Natural killer cell (primary cell): ENCODE measurements at regions not wholly inside any gene's neighbourhood (a gene's known extent, or its start where the extent isn't known, plus 50 kb on each side); places are given as distances from the start of the nearest gene placed in this dataset.

Experiments
- ATAC-seq, 3 donors: fragments of 150-1000 bp in 2 of 3; fragments of 200-7000 bp in 1 of 3; cut with Tn5 transposase; 1 replicate in 1 of 3; 2 replicates in 2 of 3; pipeline ENCODE4 v1.10.0; 2021; ENCODE audit warnings: mild to moderate bottlenecking in 2 of 3, moderate library complexity in 2 of 3
- DNase-seq, 2 donors: peaks; one replicate each; pipeline versions ENCODE4 v3.0.0 to v3.0.0-alpha.2; 2013 to 2021; ENCODE audit warnings: mixed read lengths in 1 of 2
- H3K27ac ChIP-seq: one replicate; pipeline ENCODE4 v1.5.1; 2013; ENCODE audit warnings: mild to moderate bottlenecking, low read length
- H3K27me3 ChIP-seq: one replicate; pipeline ENCODE4 v1.6.1; 2013; ENCODE audit warnings: low read length; ENCODE audit not compliant: control insufficient read depth, insufficient read depth
- H3K36me3 ChIP-seq: one replicate; pipeline ENCODE4 v1.6.1; 2013; ENCODE audit warnings: low read length; ENCODE audit not compliant: control insufficient read depth, insufficient read depth
- H3K4me1 ChIP-seq: one replicate; pipeline ENCODE4 v1.6.1; 2013; ENCODE audit warnings: low read length; ENCODE audit not compliant: control insufficient read depth, insufficient read depth
- H3K4me3 ChIP-seq: one replicate; pipeline ENCODE4 v1.5.1; 2013; ENCODE audit warnings: low read length
- H3K9me3 ChIP-seq: one replicate; pipeline ENCODE4 v1.6.1; 2013; ENCODE audit warnings: low read length; ENCODE audit not compliant: control insufficient read depth, insufficient read depth
- H3K27ac Mint-ChIP-seq, 2 donors: one replicate each; pipeline ENCODE4 v1.8.0; 2022; ENCODE audit warnings: mild to moderate bottlenecking in 2 of 2, mixed read lengths in 2 of 2, moderate library complexity in 1 of 2
- H3K27me3 Mint-ChIP-seq, 2 donors: one replicate each; pipeline ENCODE4 v1.8.0; 2022; ENCODE audit warnings: low read depth in 2 of 2, mixed read lengths in 2 of 2
- H3K36me3 Mint-ChIP-seq: one replicate; pipeline ENCODE4 v1.8.0; 2022; ENCODE audit warnings: mixed read lengths
- H3K4me1 Mint-ChIP-seq, 2 donors: one replicate each; pipeline ENCODE4 v1.8.0; 2022; ENCODE audit warnings: mixed read lengths in 2 of 2
- H3K4me3 Mint-ChIP-seq: one replicate; pipeline ENCODE4 v1.8.0; 2022; ENCODE audit warnings: mild to moderate bottlenecking, moderate library complexity, mixed read lengths
- H3K9me3 Mint-ChIP-seq, 2 donors: one replicate each; pipeline ENCODE4 v1.8.0; 2022; ENCODE audit warnings: mixed read lengths in 2 of 2
- CTCF ChIP-seq: fragments of 200-600 bp; IDR thresholded peaks from one replicate; pipeline ENCODE4 v1.8.0; 2022; ENCODE audit warnings: antibody characterized with exemption
- WGBS: methylation state at CpG from one replicate; pipeline ENCODE4 v1.1.7; 2013; ENCODE audit warnings: missing lambda C conversion rate; ENCODE audit not compliant: insufficient coverage; 5-methylcytosine and 5-hydroxymethylcytosine counted together
- intact Hi-C: fragments of 100-400 bp; cut with micrococcal nuclease; formaldehyde crosslinking; loops from one replicate; pipeline ENCODE4 v1.14.2; 2022

GRCh38 chr12:25025951-25026490, 77.1 kb upstream of the BCAT1 start:
- H3K36me3 ChIP-seq, result no peaks in the 10 kb centered on the region
- no peaks in the 10 kb centered on the region for H3K4me1 Mint-ChIP-seq
- H3K4me3 Mint-ChIP-seq, result no peak overlapping the region
- no peaks in the 10 kb centered on the region for H3K36me3 Mint-ChIP-seq
- TF ChIP-seq CTCF, result no peak
- H3K27me3 ChIP-seq, result no peaks in the 10 kb centered on the region
- H3K4me1 ChIP-seq, result no peaks in the 10 kb centered on the region
- DNase-seq, result no peak
- H3K27ac ChIP-seq, result no peak overlapping the region
- ATAC-seq, result no peak
- H3K4me3 ChIP-seq, result no peak overlapping the region
- 100% methylated on average over 1 of the region's 1 CpG for WGBS
- no peaks in the 10 kb centered on the region for H3K9me3 ChIP-seq
- intact Hi-C loops, result no loop called here
- H3K27ac Mint-ChIP-seq, result no peak overlapping the region
- H3K27me3 Mint-ChIP-seq, result no peaks in the 10 kb centered on the region
- no peaks in the 10 kb centered on the region for H3K9me3 Mint-ChIP-seq

GRCh38 chr12:25025260-25025659, 76.4 kb upstream of the BCAT1 start:
- Histone ChIP-seq H3K4me3 (no peak overlapping the region), H3K36me3 (no peaks in the 10 kb centered on the region), H3K27me3 (no peaks in the 10 kb centered on the region), H3K9me3 (no peaks in the 10 kb centered on the region), H3K27ac (no peak overlapping the region), H3K4me1 (no peaks in the 10 kb centered on the region)
- H3K4me1 Mint-ChIP-seq, result no peaks in the 10 kb centered on the region
- no peaks in the 10 kb centered on the region for H3K36me3 Mint-ChIP-seq
- DNase-seq (no peak), ATAC-seq (no peak)
- intact Hi-C loops, result no loop called here
- TF ChIP-seq CTCF, result no peak
- no peaks in the 10 kb centered on the region for H3K27me3 Mint-ChIP-seq
- 87% methylated on average over 3 of the region's 4 CpGs for WGBS
- H3K27ac Mint-ChIP-seq, result no peak overlapping the region
- no peaks in the 10 kb centered on the region for H3K9me3 Mint-ChIP-seq
- H3K4me3 Mint-ChIP-seq, result no peak overlapping the region

- H3K4me3 Mint-ChIP-seq, result no peak overlapping the region
- Histone ChIP-seq H3K4me1 (no peaks in the 10 kb centered on the region), H3K27ac (no peak overlapping the region), H3K9me3 (peaks cover 9% of the 10 kb centered on the region), H3K36me3 (no peaks in the 10 kb centered on the region), H3K27me3 (no peaks in the 10 kb centered on the region), H3K4me3 (no peak overlapping the region)
- no peak for TF ChIP-seq CTCF
- no peaks in the 10 kb centered on the region for H3K9me3 Mint-ChIP-seq
- ATAC-seq, result no peak
- DNase-seq, result no peak
- intact Hi-C loops, result no loop called here
- peaks cover 0 to 3% of the 10 kb centered on the region in 2 donors for H3K27me3 Mint-ChIP-seq
- no peak overlapping the region for H3K27ac Mint-ChIP-seq
- no peaks in the 10 kb centered on the region for H3K36me3 Mint-ChIP-seq
- no CpG with 5 or more reads among the region's 4 CpGs for WGBS
- no peaks in the 10 kb centered on the region for H3K4me1 Mint-ChIP-seq
Observed at GRCh38 chr12:25023808-25024207, 74.9 kb upstream of the BCAT1 start.

- H3K4me3 Mint-ChIP-seq, result no peak overlapping the region
- TF ChIP-seq CTCF, result no peak
- Histone ChIP-seq H3K4me1 (no peaks in the 10 kb centered on the region), H3K9me3 (peaks cover 9% of the 10 kb centered on the region), H3K36me3 (no peaks in the 10 kb centered on the region), H3K4me3 (no peak overlapping the region), H3K27me3 (no peaks in the 10 kb centered on the region), H3K27ac (no peak overlapping the region)
- DNase-seq (no peak), ATAC-seq (no peak)
- intact Hi-C loops, result no loop called here
- H3K9me3 Mint-ChIP-seq, result no peaks in the 10 kb centered on the region
- no peaks in the 10 kb centered on the region for H3K36me3 Mint-ChIP-seq
- no peaks in the 10 kb centered on the region for H3K4me1 Mint-ChIP-seq
- 85% methylated on average over 4 of the region's 7 CpGs for WGBS
- no peak overlapping the region for H3K27ac Mint-ChIP-seq
- peaks cover 0 to 7% of the 10 kb centered on the region in 2 donors for H3K27me3 Mint-ChIP-seq
Observed at GRCh38 chr12:25020621-25021243, 71.8 kb upstream of the BCAT1 start.
